Common myeloid progenitor, CD34-positive (primary cell): ENCODE measurements at regions not wholly inside any gene's neighbourhood (a gene's known extent, or its start where the extent isn't known, plus 50 kb on each side); places are given as distances from the start of the nearest gene placed in this dataset.

ENCODE experiments used
- CTCF ChIA-PET: fragments of 350-600 bp; sonication (Branson Sonifier 250); formaldehyde crosslinking; loops from one replicate; lab custom pipeline; 2021; ENCODE audit warnings: antibody characterized with exemption; lab: Charles Lee
- POLR2A ChIA-PET: fragments of 350-600 bp; sonication (Branson Sonifier 250); formaldehyde crosslinking; loops from one replicate; lab custom pipeline; 2021; ENCODE audit warnings: antibody characterized with exemption; lab: Charles Lee
- DNase-seq, 3 donors: peaks; one replicate each; pipeline versions ENCODE4 v3.0.0 to v3.0.0-alpha.2; 2013
- H3K27ac ChIP-seq, 2 experiments: 1 replicate in 1 of 2; 2 replicates in 1 of 2; pipeline ENCODE4 v1.7.0; 2013; ENCODE audit warnings: inconsistent platforms in 2 of 2, low read length in 2 of 2, mild to moderate bottlenecking in 2 of 2, low read depth in 1 of 2, moderate library complexity in 1 of 2; ENCODE audit not compliant: severe bottlenecking in 2 of 2, insufficient read depth in 1 of 2, poor library complexity in 1 of 2
- H3K27me3 ChIP-seq, 5 experiments: replicated peaks in 2 of 5; 1 replicate in 3 of 5; 2 replicates in 2 of 5; pipeline versions ENCODE4 v1.6.1 to v1.7.0; 2013; ENCODE audit warnings: low read length in 4 of 5, mild to moderate bottlenecking in 2 of 5, moderate library complexity in 2 of 5, inconsistent platforms in 1 of 5; ENCODE audit not compliant: insufficient read depth in 5 of 5, control insufficient read depth in 4 of 5
- H3K36me3 ChIP-seq, 4 experiments: 1 replicate in 2 of 4; 2 replicates in 2 of 4; pipeline versions ENCODE4 v1.6.1 to v1.7.0; 2013; ENCODE audit warnings: low read length in 3 of 4, control low read depth in 1 of 4, mild to moderate bottlenecking in 1 of 4; ENCODE audit not compliant: control insufficient read depth in 4 of 4, insufficient read depth in 4 of 4
- H3K4me1 ChIP-seq, 4 experiments: 1 replicate in 3 of 4; 2 replicates in 1 of 4; pipeline versions ENCODE4 v1.6.1 to v1.7.1; 2013; ENCODE audit warnings: low read length in 3 of 4, mild to moderate bottlenecking in 3 of 4, control low read depth in 1 of 4, inconsistent platforms in 1 of 4, moderate library complexity in 1 of 4; ENCODE audit not compliant: control insufficient read depth in 4 of 4, insufficient read depth in 4 of 4; ENCODE audit errors: control extremely low read depth in 1 of 4
- H3K4me3 ChIP-seq, 7 experiments: 1 replicate in 4 of 7; 2 replicates in 3 of 7; pipeline versions ENCODE4 v1.5.1 to v1.7.0; 2013; ENCODE audit warnings: mild to moderate bottlenecking in 7 of 7, low read length in 6 of 7, moderate library complexity in 6 of 7, inconsistent platforms in 2 of 7, low read depth in 2 of 7, control low read depth in 1 of 7; ENCODE audit not compliant: insufficient read depth in 4 of 7, control insufficient read depth in 1 of 7; ENCODE audit errors: extremely low read depth in 1 of 7
- H3K9me3 ChIP-seq, 5 experiments: 1 replicate in 4 of 5; 2 replicates in 1 of 5; pipeline versions ENCODE4 v1.6.1 to v1.7.1; 2013; ENCODE audit warnings: low read length in 4 of 5, mild to moderate bottlenecking in 2 of 5, inconsistent platforms in 1 of 5, low read depth in 1 of 5, moderate library complexity in 1 of 5; ENCODE audit not compliant: control insufficient read depth in 4 of 5, insufficient read depth in 2 of 5; ENCODE audit errors: control extremely low read depth in 1 of 5
- WGBS: methylation state at CpG from one replicate; pipeline ENCODE4 v1.1.5; 2013; ENCODE audit not compliant: insufficient coverage; 5-methylcytosine and 5-hydroxymethylcytosine counted together

GRCh38 chrX:5425119-5425518 lies 803.5 kb downstream of the NLGN4X start:
- Histone ChIP-seq H3K4me3 (no peak overlapping the region), H3K4me1 (no peaks in the 10 kb centered on the region), H3K27me3 (no peaks in the 10 kb centered on the region), H3K36me3 (no peaks in the 10 kb centered on the region), H3K9me3 (no peaks in the 10 kb centered on the region), H3K27ac (no peak overlapping the region)
- DNase-seq = no peak
- CTCF ChIA-PET = no interaction called here
- POLR2A ChIA-PET = no interaction called here

GRCh38 chrX:5417381-5417780 lies 811.3 kb downstream of the NLGN4X start:
- no peak overlapping the region for H3K4me3 ChIP-seq
- POLR2A ChIA-PET = no interaction called here

GRCh38 chrX:5415738-5416137 lies 812.9 kb downstream of the NLGN4X start:
- Histone ChIP-seq H3K27me3 (no peaks in the 10 kb centered on the region), H3K27ac (no peak overlapping the region), H3K9me3 (no peaks in the 10 kb centered on the region), H3K4me1 (no peaks in the 10 kb centered on the region), H3K4me3 (no peak overlapping the region), H3K36me3 (no peaks in the 10 kb centered on the region)
- 80% methylated on average over 1 of the region's 2 CpGs for WGBS
- ChIA-PET CTCF (no interaction called here), POLR2A (no interaction called here)
- no peak for DNase-seq

More at GRCh38 chrX:5417381-5417780, 811.3 kb downstream of the NLGN4X start:
- H3K27me3 ChIP-seq = no peaks in the 10 kb centered on the region
- no peak overlapping the region for H3K27ac ChIP-seq
- no peaks in the 10 kb centered on the region for H3K36me3 ChIP-seq
- CTCF ChIA-PET = no interaction called here
- no peaks in the 10 kb centered on the region for H3K9me3 ChIP-seq
- no peaks in the 10 kb centered on the region for H3K4me1 ChIP-seq
- no peak for DNase-seq
- WGBS = no CpG with 5 or more reads among the region's 1 CpG

DNA sequence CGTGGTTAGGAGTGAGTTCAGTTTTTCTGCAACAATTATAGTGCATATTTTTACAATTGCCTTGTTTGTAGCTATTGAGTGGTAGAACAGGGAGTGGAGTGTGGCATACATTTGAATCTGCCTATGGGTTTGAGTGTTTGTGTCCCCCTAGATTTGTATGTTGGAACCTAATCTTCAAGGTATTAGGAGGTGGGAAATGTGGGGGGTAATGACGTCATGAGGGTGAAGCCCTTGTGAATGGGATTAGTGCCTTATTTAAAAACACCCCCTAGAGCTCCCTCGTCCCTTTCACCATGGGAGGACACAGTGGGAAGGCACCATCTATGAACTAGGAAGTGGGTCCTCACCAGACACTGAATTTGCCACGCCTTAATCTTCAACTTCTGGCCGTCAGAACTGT lies 819.6 kb downstream of the NLGN4X start:
- Histone ChIP-seq H3K27me3 (no peaks in the 10 kb centered on the region), H3K27ac (no peak overlapping the region), H3K4me1 (no peaks in the 10 kb centered on the region), H3K9me3 (no peaks in the 10 kb centered on the region), H3K36me3 (no peaks in the 10 kb centered on the region), H3K4me3 (no peak overlapping the region)
- no peak for DNase-seq
- ChIA-PET POLR2A (no interaction called here), CTCF (no interaction called here)
- WGBS = no CpG with 5 or more reads among the region's 5 CpGs

- CTCF ChIA-PET = no interaction called here
- POLR2A ChIA-PET = no interaction called here
- H3K4me3 ChIP-seq = no peak overlapping the region
- H3K36me3 ChIP-seq = no peaks in the 10 kb centered on the region
- 86% methylated on average over 3 of the region's 3 CpGs for WGBS
- no peaks in the 10 kb centered on the region for H3K4me1 ChIP-seq
- H3K27me3 ChIP-seq = no peaks in the 10 kb centered on the region
- no peak for DNase-seq
- H3K27ac ChIP-seq = no peak overlapping the region
- no peaks in the 10 kb centered on the region for H3K9me3 ChIP-seq
Measured at GRCh38 chrX:5402461-5402860, 826.2 kb downstream of the NLGN4X start.

DNA sequence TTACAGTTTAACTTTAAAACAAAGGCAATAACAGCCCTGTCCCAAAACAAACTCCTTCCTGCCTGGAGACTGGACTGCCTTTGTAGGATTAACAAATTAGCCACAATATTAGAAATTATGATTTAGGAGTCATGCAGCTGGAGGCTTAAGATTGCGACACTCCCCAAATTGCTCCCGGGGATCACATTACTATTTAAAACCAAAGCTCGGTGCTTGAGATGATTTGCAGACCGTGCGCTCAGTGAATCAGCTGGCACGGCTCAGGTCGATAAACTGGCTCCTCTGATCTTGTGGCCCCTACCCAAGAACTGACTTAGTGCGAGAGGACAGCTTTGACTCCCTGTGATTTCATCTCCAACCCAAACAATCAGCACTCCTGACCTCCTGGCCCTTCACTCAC lies 829.3 kb downstream of the NLGN4X start:
- DNase-seq = no peak
- Histone ChIP-seq H3K27ac (no peak overlapping the region), H3K36me3 (no peaks in the 10 kb centered on the region), H3K4me1 (no peaks in the 10 kb centered on the region), H3K4me3 (no peak overlapping the region), H3K9me3 (no peaks in the 10 kb centered on the region), H3K27me3 (no peaks in the 10 kb centered on the region)
- CTCF ChIA-PET = interaction anchor here (0.6 kb wide), 1 partner anchor 803 kb away, joined by 3 read pairs; no protein-coding TSS in a partner anchor
- POLR2A ChIA-PET = no interaction called here
- 92% methylated on average over 7 of the region's 8 CpGs for WGBS

DNA sequence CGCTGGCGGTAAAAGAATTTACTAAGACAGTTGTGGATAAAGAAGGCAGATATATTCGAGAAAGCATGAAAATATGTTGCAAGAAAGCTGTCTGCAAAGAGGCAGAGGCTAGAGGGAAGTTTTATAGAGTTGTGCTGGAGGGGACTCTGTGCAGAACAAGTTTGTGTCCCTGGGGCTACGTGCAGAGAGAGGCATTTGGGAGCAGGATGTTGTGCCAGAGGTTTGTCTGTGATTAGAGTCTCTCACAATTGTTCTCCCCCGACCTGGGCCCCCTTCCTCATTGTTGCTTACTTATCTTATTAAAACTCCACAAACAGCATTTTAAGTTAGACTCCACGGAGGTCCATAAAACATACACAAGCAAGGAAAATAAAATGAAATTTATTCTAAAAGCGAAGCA lies 831.3 kb downstream of the NLGN4X start:
- DNase-seq = no peak
- WGBS = 55% methylated on average over 3 of the region's 7 CpGs
- POLR2A ChIA-PET = no interaction called here
- CTCF ChIA-PET = no interaction called here
- no peaks in the 10 kb centered on the region for H3K27me3 ChIP-seq
- H3K4me3 ChIP-seq = no peak overlapping the region
- H3K4me1 ChIP-seq = no peaks in the 10 kb centered on the region
- H3K9me3 ChIP-seq = no peaks in the 10 kb centered on the region
- no peak overlapping the region for H3K27ac ChIP-seq
- no peaks in the 10 kb centered on the region for H3K36me3 ChIP-seq
